GM12878 (cell line): ENCODE measurements at regions not wholly inside any gene's neighbourhood (a gene's known extent, or its start where the extent isn't known, plus 50 kb on each side); places are given as distances from the start of the nearest gene placed in this dataset.

Experiments
- ATAC-seq: fragments of 200-7000 bp; cut with Tn5 transposase; 3 replicates; pipeline ENCODE4 v1.9.1; 2020; ENCODE audit warnings: mild to moderate bottlenecking, moderate library complexity
- BruUV-seq: library from RNA; stranded (reverse); fragments of 400-500 nt; replicated peaks from 2 replicates; lab custom pipeline; 2021; lab: Mats Ljungman, UMichigan
- CTCF ChIA-PET: fragments of 300-600 bp; sonication (Branson Sonifier 250); formaldehyde crosslinking; extraction: SDS; loops from one replicate; lab custom pipeline; 2021; ENCODE audit warnings: inconsistent platforms; lab: Yijun Ruan, JAX
- POLR2A ChIA-PET: fragments of 350-600 bp; formaldehyde crosslinking; extraction: SDS; loops from one replicate; lab custom pipeline; 2021; ENCODE audit warnings: inconsistent platforms; lab: Charles Lee
- RAD21 ChIA-PET: fragments of 300-600 bp; sonication (Branson Sonifier 250); formaldehyde crosslinking; loops from one replicate; lab custom pipeline; 2023; ENCODE audit warnings: antibody characterized with exemption; ENCODE audit not compliant: unreplicated experiment; lab: Charles Lee
- SMC1A ChIA-PET: fragments of 300-600 bp; sonication (Branson Sonifier 250); formaldehyde crosslinking; loops from one replicate; lab custom pipeline; 2023; ENCODE audit not compliant: unreplicated experiment, uncharacterized antibody; lab: Charles Lee
- DNase-seq: peaks from one replicate; pipeline ENCODE4 v3.0.0-alpha.2; 2011; ENCODE audit warnings: low read depth, low spot score
- FAIRE-seq: peaks from 3 replicates; lab custom pipeline; 2011; peaks lifted over from hg19 to GRCh38; lab: Jason Lieb, UNC
- H2AFZ ChIP-seq: 2 replicates; pipeline ENCODE4 v1.6.0; 2011; ENCODE audit warnings: low read depth, low read length, control low read depth; ENCODE audit not compliant: control insufficient read depth
- H3K27ac ChIP-seq: 2 replicates; pipeline ENCODE4 v1.5.1; 2011; ENCODE audit warnings: control low read depth; ENCODE audit not compliant: control insufficient read depth, insufficient read depth
- H3K27me3 ChIP-seq, 2 experiments: replicated peaks in 1 of 2; 2 replicates each; pipeline versions ENCODE4 v1.6.0 to v1.6.1; 2011; ENCODE audit warnings: low read length in 1 of 2; ENCODE audit not compliant: control insufficient read depth in 2 of 2, insufficient read depth in 2 of 2
- H3K36me3 ChIP-seq, 2 experiments: 2 replicates each; pipeline ENCODE4 v1.5.1; 2011; ENCODE audit warnings: low read length in 1 of 2; ENCODE audit not compliant: control insufficient read depth in 2 of 2, insufficient read depth in 2 of 2
- H3K4me1 ChIP-seq: 2 replicates; pipeline ENCODE4 v1.6.1; 2011; ENCODE audit warnings: mild to moderate bottlenecking, low read length, moderate library complexity, mixed read lengths; ENCODE audit not compliant: control insufficient read depth, insufficient read depth
- H3K4me2 ChIP-seq: 2 replicates; pipeline ENCODE4 v1.6.0; 2011; ENCODE audit warnings: control low read depth; ENCODE audit not compliant: control insufficient read depth, insufficient read depth
- H3K4me3 ChIP-seq: fragments of 200-600 bp; sonication (generic); 2 replicates; pipeline ENCODE4 v1.5.1; 2016
- H3K79me2 ChIP-seq: 2 replicates; pipeline ENCODE4 v1.6.0; 2011; ENCODE audit warnings: low read length; ENCODE audit not compliant: control insufficient read depth, insufficient read depth
- H3K9ac ChIP-seq: 2 replicates; pipeline ENCODE4 v1.8.0; 2011; ENCODE audit warnings: low read length, control low read depth, mixed read lengths; ENCODE audit not compliant: control insufficient read depth, insufficient read depth
- H3K9me3 ChIP-seq: replicated peaks from 3 replicates; pipeline ENCODE4 v1.5.1; 2011; ENCODE audit warnings: mild to moderate bottlenecking, low read length; ENCODE audit not compliant: control insufficient read depth, insufficient read depth
- H4K20me1 ChIP-seq: 2 replicates; pipeline ENCODE4 v1.6.0; 2011; ENCODE audit not compliant: control insufficient read depth, insufficient read depth
- BMI1 ChIP-seq: fragments of 450-650 bp; IDR thresholded peaks from 2 replicates; pipeline ENCODE4 v1.6.1; 2016; ENCODE audit warnings: mild to moderate bottlenecking, moderate library complexity, borderline replicate concordance
- BRCA1 ChIP-seq: IDR thresholded peaks from 2 replicates; pipeline ENCODE4 v1.6.1; 2011; ENCODE audit warnings: low read depth, low read length, improper control_type of control experiment
- DPF2 ChIP-seq: fragments of 450-650 bp; IDR thresholded peaks from 2 replicates; pipeline ENCODE4 v1.6.1; 2017; ENCODE audit warnings: mild to moderate bottlenecking
- IRF4 ChIP-seq: IDR thresholded peaks from 2 replicates; pipeline ENCODE4 v1.6.1; 2011; ENCODE audit warnings: low read depth, low read length
- JUND ChIP-seq: IDR thresholded peaks from 2 replicates; pipeline ENCODE4 v1.6.1; 2012; ENCODE audit warnings: low read depth, mild to moderate bottlenecking, low read length, improper control_type of control experiment, moderate library complexity
- MXI1 ChIP-seq: fragments of 150-350 bp; IDR thresholded peaks from 2 replicates; pipeline ENCODE4 v1.6.1; 2011; ENCODE audit warnings: low read depth, mild to moderate bottlenecking, inconsistent platforms, low read length, improper control_type of control experiment
- MYB ChIP-seq: fragments of 150-350 bp; IDR thresholded peaks from 2 replicates; pipeline ENCODE4 v1.6.1; 2014; ENCODE audit warnings: mild to moderate bottlenecking, low read depth, low read length, borderline replicate concordance
- PAX5 ChIP-seq: IDR thresholded peaks from 2 replicates; pipeline ENCODE4 v1.6.1; 2011; ENCODE audit warnings: low read depth, low read length, borderline replicate concordance
- RELA ChIP-seq: fragments of 450-650 bp; IDR thresholded peaks from 2 replicates; pipeline ENCODE4 v1.8.0; 2014; ENCODE audit warnings: borderline replicate concordance; ENCODE audit not compliant: partially characterized antibody
- RUNX3 ChIP-seq: IDR thresholded peaks from 2 replicates; pipeline ENCODE4 v1.6.1; 2012; ENCODE audit warnings: low read length, inconsistent platforms
- ZNF592 ChIP-seq: fragments of 450-650 bp; IDR thresholded peaks from 2 replicates; pipeline ENCODE4 v1.6.1; 2017; ENCODE audit warnings: mild to moderate bottlenecking, moderate library complexity
- WGBS: methylation state at CpG from one replicate; pipeline ENCODE4 v1.1.6; 2016; ENCODE audit warnings: low lambda C conversion rate; ENCODE audit not compliant: insufficient replicate concordance, insufficient coverage; ENCODE audit errors: missing lambda C conversion rate; 5-methylcytosine and 5-hydroxymethylcytosine counted together
- in situ Hi-C: fragments of 300-500 bp; cut with MboI; formaldehyde crosslinking; loops from 9 replicates; pipeline ENCODE4 v1.14.3; 2018; ENCODE audit warnings: mixed read lengths
- intact Hi-C: fragments of 100-400 bp; cut with micrococcal nuclease; formaldehyde crosslinking; loops from one replicate; pipeline ENCODE4 v1.14.2; 2022; ENCODE audit not compliant: unreplicated experiment
- TF ChIP-seq, protein P1 (sequence below): fragments of 450-650 bp; formaldehyde crosslinking; IDR thresholded peaks from 2 replicates; pipeline ENCODE4 v1.5.0; 2022; ENCODE audit warnings: mild to moderate bottlenecking, missing genetic modification characterization

DNA sequence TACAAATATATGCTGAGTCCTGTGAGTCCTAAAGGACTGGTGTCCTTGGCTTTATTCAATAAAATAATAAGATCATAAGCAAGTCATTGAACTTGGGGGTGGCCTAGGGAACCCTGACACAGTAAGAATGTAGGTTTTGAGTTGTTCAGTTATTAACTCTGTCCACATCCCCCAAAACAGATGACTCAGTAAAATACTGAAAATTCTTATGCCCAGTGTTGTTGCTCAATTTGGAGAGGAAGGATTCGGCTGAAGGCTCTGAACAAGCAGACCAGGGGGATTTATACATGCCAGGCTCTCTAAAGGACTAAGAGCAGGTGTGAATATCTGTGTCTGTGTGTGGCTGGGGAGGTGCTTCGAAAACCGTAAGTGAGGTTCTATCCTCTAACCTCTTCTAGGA lies 173.7 kb downstream of the RMI1 start:
- in situ Hi-C loops = no loop called here

More for the DNA sequence above, 173.7 kb downstream of the RMI1 start:
- H2AFZ ChIP-seq = no peak overlapping the region
- no peaks in the 10 kb centered on the region for H3K4me1 ChIP-seq
- 63% methylated on average over 3 of the region's 3 CpGs for WGBS
- H3K27ac ChIP-seq = no peak overlapping the region
- ChIA-PET SMC1A (no interaction called here), CTCF (interaction anchor here (0.6 kb wide), 1 partner anchor 103 kb away, joined by 3 read pairs; no protein-coding TSS in a partner anchor), RAD21 (no interaction called here), POLR2A (no interaction called here)
- no peaks in the 10 kb centered on the region for H4K20me1 ChIP-seq
- no peaks in the 10 kb centered on the region; a peak in 2 of 4 replicates for H3K27me3 ChIP-seq
- DNase-seq = no peak
- H3K36me3 ChIP-seq = no peaks in the 10 kb centered on the region
- FAIRE-seq = no peak
- no peak overlapping the region for H3K4me3 ChIP-seq
- no TSS peak for BruUV-seq
- no peaks in the 10 kb centered on the region for H3K79me2 ChIP-seq
- H3K9me3 ChIP-seq = no peaks in the 10 kb centered on the region
- H3K9ac ChIP-seq = no peak overlapping the region
- TF ChIP-seq, protein P1, sequence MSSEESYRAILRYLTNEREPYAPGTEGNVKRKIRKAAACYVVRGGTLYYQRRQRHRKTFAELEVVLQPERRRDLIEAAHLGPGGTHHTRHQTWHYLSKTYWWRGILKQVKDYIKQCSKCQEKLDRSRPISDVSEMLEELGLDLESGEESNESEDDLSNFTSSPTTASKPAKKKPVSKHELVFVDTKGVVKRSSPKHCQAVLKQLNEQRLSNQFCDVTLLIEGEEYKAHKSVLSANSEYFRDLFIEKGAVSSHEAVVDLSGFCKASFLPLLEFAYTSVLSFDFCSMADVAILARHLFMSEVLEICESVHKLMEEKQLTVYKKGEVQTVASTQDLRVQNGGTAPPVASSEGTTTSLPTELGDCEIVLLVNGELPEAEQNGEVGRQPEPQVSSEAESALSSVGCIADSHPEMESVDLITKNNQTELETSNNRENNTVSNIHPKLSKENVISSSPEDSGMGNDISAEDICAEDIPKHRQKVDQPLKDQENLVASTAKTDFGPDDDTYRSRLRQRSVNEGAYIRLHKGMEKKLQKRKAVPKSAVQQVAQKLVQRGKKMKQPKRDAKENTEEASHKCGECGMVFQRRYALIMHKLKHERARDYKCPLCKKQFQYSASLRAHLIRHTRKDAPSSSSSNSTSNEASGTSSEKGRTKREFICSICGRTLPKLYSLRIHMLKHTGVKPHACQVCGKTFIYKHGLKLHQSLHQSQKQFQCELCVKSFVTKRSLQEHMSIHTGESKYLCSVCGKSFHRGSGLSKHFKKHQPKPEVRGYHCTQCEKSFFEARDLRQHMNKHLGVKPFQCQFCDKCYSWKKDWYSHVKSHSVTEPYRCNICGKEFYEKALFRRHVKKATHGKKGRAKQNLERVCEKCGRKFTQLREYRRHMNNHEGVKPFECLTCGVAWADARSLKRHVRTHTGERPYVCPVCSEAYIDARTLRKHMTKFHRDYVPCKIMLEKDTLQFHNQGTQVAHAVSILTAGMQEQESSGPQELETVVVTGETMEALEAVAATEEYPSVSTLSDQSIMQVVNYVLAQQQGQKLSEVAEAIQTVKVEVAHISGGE (CRISPR knock-in tag) = no peak
- TF ChIP-seq BMI1 (no peak), MYB (no peak), MXI1 (no peak), PAX5 (no peak), RUNX3 (no peak), BRCA1 (no peak), IRF4 (no peak), RELA (no peak), JUND (no peak), ZNF592 (no peak), DPF2 (no peak)
- intact Hi-C loops = no loop called here
- ATAC-seq = no peak
- H3K4me2 ChIP-seq = no peak overlapping the region
